Esophagus muscularis mucosa (tissue), 4 donors: ENCODE measurements at regions not wholly inside any gene's neighbourhood (a gene's known extent, or its start where the extent isn't known, plus 50 kb on each side); places are given as distances from the start of the nearest gene placed in this dataset.

Experiments
- DNase-seq: peaks from one replicate; pipeline ENCODE4 v3.0.0-alpha.2; 2017; ENCODE audit errors: extremely low spot score
- H3K27ac ChIP-seq, 4 donors: fragments of 200-600 bp; sonication (generic); replicated peaks in 1 of 4; 1 replicate in 3 of 4; 2 replicates in 1 of 4; pipeline ENCODE4 v1.5.1; 2016 to 2019; ENCODE audit warnings: mild to moderate bottlenecking in 1 of 4
- H3K27me3 ChIP-seq, 4 donors: fragments of 200-600 bp; sonication (generic); one replicate each; pipeline versions ENCODE4 v1.5.1 to v1.6.0; 2016 to 2019
- H3K36me3 ChIP-seq, 4 donors: fragments of 200-600 bp; sonication (generic); one replicate each; pipeline ENCODE4 v1.5.1; 2016 to 2019
- H3K4me1 ChIP-seq, 4 donors: fragments of 200-600 bp; sonication (generic); one replicate each; pipeline ENCODE4 v1.5.1; 2016 to 2019
- H3K4me3 ChIP-seq, 4 donors: fragments of 200-600 bp; sonication (generic); 1 replicate in 2 of 4; 2 replicates in 2 of 4; pipeline ENCODE4 v1.5.1; 2016 to 2019; ENCODE audit warnings: mild to moderate bottlenecking in 4 of 4, moderate library complexity in 1 of 4
- H3K9me3 ChIP-seq, 4 donors: fragments of 200-600 bp; sonication (generic); 1 replicate in 3 of 4; 2 replicates in 1 of 4; pipeline ENCODE4 v1.5.1; 2016 to 2019
- CTCF ChIP-seq, 3 experiments: fragments of 200-600 bp in 2 of 3; fragments of 450-650 bp in 1 of 3; sonication (generic) in 2 of 3; IDR thresholded peaks; one replicate each; pipeline ENCODE4 v1.5.1; 2017 to 2019; ENCODE audit warnings: antibody characterized with exemption in 3 of 3, mild to moderate bottlenecking in 2 of 3, moderate library complexity in 1 of 3
- EP300 ChIP-seq: sonication (generic); formaldehyde crosslinking; IDR thresholded peaks from one replicate; pipeline ENCODE4 v1.6.1; 2017; ENCODE audit warnings: antibody characterized with exemption
- POLR2A ChIP-seq: fragments of 450-650 bp; IDR thresholded peaks from one replicate; pipeline ENCODE4 v1.6.1; 2017; ENCODE audit warnings: antibody characterized with exemption, moderate library complexity, mild to moderate bottlenecking, low read depth
- POLR2AphosphoS5 ChIP-seq, 2 donors: sonication (generic); formaldehyde crosslinking; IDR thresholded peaks; one replicate each; pipeline ENCODE4 v1.6.1; 2017; ENCODE audit warnings: antibody characterized with exemption in 2 of 2
- WGBS: methylation state at CpG from one replicate; pipeline ENCODE4 v1.1.5; 2018; 5-methylcytosine and 5-hydroxymethylcytosine counted together
- intact Hi-C: fragments of 100-400 bp; cut with DNase I; formaldehyde crosslinking; loops from one replicate; pipeline ENCODE4 v1.15.1; 2023

GRCh38 chr15:39357480-39358268 is 223.2 kb upstream of the THBS1 start:
- 52% methylated on average over 8 of the region's 8 CpGs for WGBS
- intact Hi-C loops: no loop called here
- no peak for DNase-seq
- H3K27me3 ChIP-seq: no peaks in the 10 kb centered on the region
- no peak overlapping the region for H3K4me3 ChIP-seq
- peaks cover 19 to 29% (median 23%) of the 10 kb centered on the region in 4 donors for H3K4me1 ChIP-seq
- H3K36me3 ChIP-seq: no peaks in the 10 kb centered on the region
- no peaks in the 10 kb centered on the region for H3K9me3 ChIP-seq
- TF ChIP-seq CTCF (IDR thresholded peaks at IDR 0.05) (no peak), POLR2AphosphoS5 (IDR thresholded peaks at IDR 0.05) (no peak), POLR2A (no peak), EP300 (no peak)
- peak overlapping the region; percentile 56 to 73 (median 66) for H3K27ac ChIP-seq

GRCh38 chr15:39358441-39359041 is 222.3 kb upstream of the THBS1 start:
- WGBS: 20% methylated on average over 3 of the region's 3 CpGs
- intact Hi-C loops: no loop called here
- no peaks in the 10 kb centered on the region for H3K36me3 ChIP-seq
- no peak overlapping the region for H3K4me3 ChIP-seq
- peaks cover 19 to 30% (median 23%) of the 10 kb centered on the region in 4 donors for H3K4me1 ChIP-seq
- peak overlapping the region; percentile 56 to 73 (median 66) for H3K27ac ChIP-seq
- DNase-seq: no peak
- TF ChIP-seq CTCF (IDR thresholded peaks at IDR 0.05): no peak
- TF ChIP-seq POLR2A: no peak
- no peak for TF ChIP-seq POLR2AphosphoS5 (IDR thresholded peaks at IDR 0.05)
- no peak for TF ChIP-seq EP300
- no peaks in the 10 kb centered on the region for H3K27me3 ChIP-seq
- no peaks in the 10 kb centered on the region for H3K9me3 ChIP-seq

- H3K4me3 ChIP-seq: no peak overlapping the region
- TF ChIP-seq POLR2A (no peak), CTCF (IDR thresholded peaks at IDR 0.05) (no peak), POLR2AphosphoS5 (IDR thresholded peaks at IDR 0.05) (no peak), EP300 (no peak)
- DNase-seq: no peak
- intact Hi-C loops: no loop called here
- H3K27ac ChIP-seq: no peak overlapping the region
- H3K4me1 ChIP-seq: peaks cover 19 to 34% (median 21%) of the 10 kb centered on the region in 4 donors
- no peaks in the 10 kb centered on the region for H3K9me3 ChIP-seq
- H3K36me3 ChIP-seq: no peaks in the 10 kb centered on the region
- 78% methylated on average over 3 of the region's 3 CpGs for WGBS
- no peaks in the 10 kb centered on the region for H3K27me3 ChIP-seq
Observed at GRCh38 chr15:39359771-39360170, 221.1 kb upstream of the THBS1 start.

- Histone ChIP-seq H3K4me1 (peaks cover 17 to 28% (median 20%) of the 10 kb centered on the region in 4 donors), H3K4me3 (no peak overlapping the region), H3K27me3 (no peaks in the 10 kb centered on the region), H3K36me3 (no peaks in the 10 kb centered on the region), H3K9me3 (no peaks in the 10 kb centered on the region), H3K27ac (no peak overlapping the region)
- intact Hi-C loops: no loop called here
- no peak for DNase-seq
- TF ChIP-seq POLR2A (no peak), EP300 (no peak), POLR2AphosphoS5 (IDR thresholded peaks at IDR 0.05) (no peak), CTCF (IDR thresholded peaks at IDR 0.05) (no peak)
- WGBS: 80% methylated on average over 2 of the region's 2 CpGs
Observed at GRCh38 chr15:39360452-39360851, 220.4 kb upstream of the THBS1 start.
